Fibroblast of skin of scalp (primary cell): ENCODE measurements at regions not wholly inside any gene's neighbourhood (a gene's known extent, or its start where the extent isn't known, plus 50 kb on each side); places are given as distances from the start of the nearest gene placed in this dataset.
A peak's percentile ranks its signal among the peaks of the same experiment; 100 is the strongest.

Source experiments
- DNase-seq: peaks from one replicate; pipeline ENCODE4 v3.0.0-alpha.2; 2013

DNA sequence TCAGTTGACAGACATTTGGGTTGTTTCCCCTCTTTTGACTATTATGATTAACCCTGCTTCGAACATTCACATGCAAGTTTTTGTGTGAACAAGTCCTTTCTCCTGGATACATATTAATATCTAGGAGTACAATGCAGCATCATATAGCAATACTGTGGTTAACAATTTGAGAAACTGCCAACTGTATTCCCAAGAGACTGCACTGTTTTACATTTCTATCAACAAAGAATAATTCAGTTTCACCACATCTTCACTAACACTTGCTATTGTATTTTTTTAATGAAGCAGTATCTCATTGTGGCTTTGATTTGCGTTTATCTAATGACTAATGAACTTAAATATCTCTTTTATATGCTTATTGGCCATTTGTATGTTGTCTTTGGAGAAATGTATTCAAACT, 184.6 kb upstream of the NBEA start:
- peak; percentile 22 for DNase-seq

DNA sequence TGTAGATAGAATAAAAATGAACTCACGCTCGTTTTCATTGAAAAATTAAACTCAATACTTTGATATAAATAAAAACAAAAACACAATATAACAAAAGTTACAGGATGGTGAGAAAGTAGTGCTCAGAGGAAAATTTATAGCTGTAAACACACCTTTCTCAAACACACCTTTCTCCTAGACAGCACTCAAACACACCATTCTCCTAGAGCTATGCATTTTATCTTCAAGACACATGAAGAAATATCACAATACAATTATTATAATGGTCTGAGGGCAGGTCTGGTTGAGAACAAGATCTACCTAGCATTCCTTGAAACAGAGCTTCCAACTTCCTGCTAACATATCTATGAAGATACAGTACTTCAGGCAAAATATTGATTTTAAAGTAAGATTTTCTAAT, 183.4 kb upstream of the NBEA start:
- DNase-seq: no peak

DNA sequence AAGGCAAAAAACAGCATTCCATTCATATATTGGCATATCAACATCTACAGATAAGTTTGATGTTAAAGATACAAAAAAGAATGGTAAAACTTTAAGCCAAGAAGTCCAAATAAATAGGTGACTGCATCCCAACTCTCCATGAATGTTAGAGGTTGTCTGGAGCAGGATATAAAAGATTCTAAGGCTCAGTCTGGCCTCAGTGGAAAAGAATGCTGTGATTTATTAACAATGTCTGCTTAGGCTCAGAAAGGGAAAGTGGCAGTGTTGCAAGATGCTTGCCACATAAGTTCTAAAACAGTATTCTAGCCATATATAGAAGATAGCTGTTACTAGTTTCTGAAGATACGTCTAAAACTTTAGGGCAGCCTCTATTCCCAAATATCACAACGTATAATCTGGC, 179.8 kb upstream of the NBEA start:
- DNase-seq: peak; percentile 7

DNA sequence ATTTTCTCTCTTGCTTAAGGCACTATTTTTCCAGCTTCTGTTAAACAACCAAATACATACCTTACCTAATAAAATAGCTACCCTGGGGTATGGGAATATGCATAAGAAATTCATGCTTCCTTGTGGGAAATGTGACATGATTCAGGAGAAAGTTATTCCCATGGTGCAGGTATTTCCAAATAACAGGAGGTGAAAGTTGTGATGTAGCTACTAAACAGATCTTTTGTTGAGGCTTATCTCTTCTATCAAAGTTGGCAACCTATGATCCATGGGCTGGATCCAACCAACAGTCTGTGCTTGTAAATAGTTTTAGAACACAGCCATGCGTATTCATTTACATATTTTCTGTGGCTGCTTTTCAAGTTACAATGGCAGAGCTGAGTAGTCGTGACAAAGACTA, 177.8 kb upstream of the NBEA start:
- DNase-seq: no peak

- DNase-seq: no peak
Measured at GRCh38 chr13:34765446-34766180, 176.5 kb upstream of the NBEA start.

- DNase-seq: no peak
Measured at GRCh38 chr13:34767778-34768177, 174.3 kb upstream of the NBEA start.

DNA sequence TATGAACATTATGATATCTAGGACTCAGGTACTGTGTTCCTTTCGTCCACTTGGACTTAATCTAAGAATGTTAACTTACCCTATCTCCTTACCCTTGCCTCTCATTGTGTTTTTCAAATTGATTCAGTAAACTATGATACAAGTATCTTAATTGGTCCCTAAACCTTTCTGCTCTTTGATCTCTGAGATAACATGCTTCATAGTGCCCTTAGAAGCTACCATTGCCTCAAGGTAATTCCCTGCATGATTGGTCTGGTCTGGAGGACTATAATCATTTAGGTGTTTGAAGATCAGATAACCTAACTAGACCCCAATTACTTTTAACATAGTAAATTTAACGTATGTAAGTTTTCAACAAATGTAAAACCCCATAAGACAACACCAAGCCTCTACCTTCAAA, 169.9 kb upstream of the NBEA start:
- DNase-seq: no peak

DNA sequence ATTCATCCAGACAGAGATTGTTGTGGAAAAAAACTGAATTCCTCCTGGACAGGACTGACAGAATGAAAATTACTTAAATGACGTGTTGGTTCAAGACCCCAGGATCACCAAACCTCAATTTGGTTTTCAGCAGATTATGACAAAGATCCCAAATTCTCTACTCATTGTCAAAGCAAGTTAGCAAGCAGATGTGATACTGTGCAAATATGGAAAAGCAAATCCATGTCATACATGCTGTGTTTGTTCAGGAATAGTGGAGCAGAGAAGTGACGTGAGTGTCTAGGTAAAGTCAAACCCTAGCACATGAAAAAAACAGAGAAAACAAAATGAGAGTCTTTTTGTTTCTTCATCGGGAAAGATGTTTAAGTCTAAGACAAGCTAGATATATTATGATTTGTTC, 169.2 kb upstream of the NBEA start:
- no peak for DNase-seq

DNA sequence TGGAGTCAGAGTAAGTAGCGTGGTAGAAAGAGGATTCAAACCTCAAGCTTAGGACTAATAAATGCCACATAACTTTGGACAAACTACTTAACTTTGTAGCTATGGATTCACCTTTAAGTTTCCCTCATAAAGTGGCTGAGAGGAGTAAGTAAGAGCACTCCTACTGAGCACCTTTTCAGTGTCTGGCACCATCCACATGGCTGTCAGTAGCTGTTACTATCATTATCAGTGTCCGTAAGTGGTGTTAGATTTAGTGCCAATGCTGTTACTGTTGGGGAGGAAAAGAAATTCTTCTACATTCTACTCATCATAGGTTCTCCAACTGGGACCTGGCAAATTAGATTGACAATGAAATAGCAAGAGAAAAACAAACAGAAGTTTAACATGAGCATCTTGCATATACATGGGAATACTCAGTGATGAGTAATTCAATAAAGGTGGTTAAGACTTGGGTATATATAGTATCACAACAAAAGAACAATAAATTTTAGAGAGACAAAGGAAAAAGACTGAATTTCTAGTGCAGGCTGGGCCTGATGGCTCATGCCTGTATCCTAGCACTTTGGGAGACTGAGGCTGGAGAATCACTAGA, 165.6 kb upstream of the NBEA start:
- no peak for DNase-seq

DNA sequence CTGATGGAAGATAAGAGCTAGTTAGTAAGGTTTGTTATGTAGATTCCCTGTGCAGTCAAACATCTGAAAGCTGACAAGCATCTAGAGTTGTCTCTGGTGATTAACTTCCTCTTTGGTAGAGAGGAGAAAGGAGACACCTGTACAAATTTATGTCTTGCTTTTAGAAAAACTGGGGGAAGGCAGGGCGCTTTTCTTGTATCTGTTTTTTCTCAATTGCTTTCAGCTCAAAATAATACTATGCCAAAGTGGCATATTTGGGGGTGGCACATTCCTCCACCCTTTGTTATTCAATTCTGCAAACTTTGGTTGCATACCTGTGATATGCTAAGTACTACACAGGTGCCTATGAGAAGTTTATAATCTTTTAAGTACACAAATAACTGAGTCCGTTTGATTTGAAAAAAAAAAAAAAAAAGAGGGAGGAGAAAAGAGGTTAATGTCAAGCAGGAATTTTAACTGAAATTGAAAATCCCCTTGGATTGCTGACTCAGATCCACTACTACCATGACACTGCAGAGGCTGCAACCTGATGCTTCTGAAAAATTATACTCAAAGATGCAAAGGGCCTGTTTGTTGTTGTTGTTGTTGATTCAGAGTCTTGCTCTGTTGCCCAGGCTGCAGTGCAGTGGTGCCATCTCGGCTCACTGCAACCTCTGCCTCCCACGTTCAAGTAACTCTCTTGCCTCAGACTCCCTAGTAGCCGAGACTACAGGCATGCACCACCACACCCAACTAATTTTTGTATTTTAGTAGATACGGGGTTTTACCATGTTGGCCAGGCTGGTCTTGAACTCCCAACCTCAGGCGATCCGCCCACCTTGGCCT, 164.8 kb upstream of the NBEA start:
- no peak for DNase-seq

- DNase-seq: no peak
Measured at GRCh38 chr13:34777914-34778303, 164.2 kb upstream of the NBEA start.

DNA sequence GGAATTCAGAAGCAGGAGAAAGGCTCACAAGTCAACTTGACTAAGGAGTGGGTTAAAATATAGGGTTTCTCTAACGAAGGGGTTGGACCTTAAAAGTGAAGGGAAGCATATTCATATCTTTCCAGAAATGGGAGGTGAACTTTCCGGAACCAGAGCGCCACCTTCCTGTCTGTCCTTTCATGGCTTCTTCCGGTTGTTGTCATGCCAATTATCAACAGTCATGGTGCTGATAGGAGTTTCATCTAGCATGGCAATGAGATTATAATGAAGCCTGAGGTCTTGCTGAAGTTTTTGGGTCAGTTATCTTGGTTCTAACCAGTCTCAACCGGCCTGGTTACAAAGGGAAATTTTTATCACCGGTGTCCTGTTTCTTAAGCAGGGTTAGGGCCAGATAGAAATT, 162.9 kb upstream of the NBEA start:
- DNase-seq: no peak

DNA sequence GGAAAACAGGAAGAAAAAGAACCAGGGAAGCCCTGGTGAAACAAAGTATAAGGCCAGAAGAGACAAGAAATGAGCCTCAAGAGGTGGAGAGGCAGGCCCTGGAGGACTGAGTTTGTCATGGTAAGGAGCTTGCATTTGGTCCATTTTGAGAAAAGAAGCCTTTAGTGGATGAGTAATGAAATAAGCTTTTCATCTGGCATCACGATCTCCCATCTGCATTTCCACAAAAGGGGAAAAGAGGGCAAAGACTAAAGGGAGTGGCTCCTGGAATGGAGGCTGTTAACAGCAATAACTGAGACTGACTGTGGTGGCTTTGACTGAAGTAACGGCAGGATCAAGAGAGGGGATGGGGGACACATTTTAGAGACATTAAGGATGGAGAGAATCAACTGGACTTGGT, 148.8 kb upstream of the NBEA start:
- DNase-seq: no peak

DNA sequence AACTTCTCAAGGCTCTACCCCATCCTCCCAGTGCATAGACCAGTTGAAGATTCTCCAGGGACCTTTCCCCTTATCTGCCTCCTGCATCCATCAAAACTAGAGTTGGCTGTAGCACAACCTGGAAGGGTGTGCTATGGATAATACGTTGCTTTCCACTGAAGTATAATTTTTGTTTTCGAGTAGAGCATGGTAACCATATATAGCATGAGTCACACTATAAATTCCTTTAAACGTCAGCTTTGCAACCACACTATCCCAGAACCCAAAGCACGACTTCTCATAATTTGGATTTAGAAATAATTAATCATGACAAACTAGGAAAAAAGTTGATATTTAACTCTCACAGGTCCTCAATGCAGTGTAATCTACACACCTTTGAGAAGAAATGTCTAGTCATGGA, 138.3 kb upstream of the NBEA start:
- no peak for DNase-seq

DNA sequence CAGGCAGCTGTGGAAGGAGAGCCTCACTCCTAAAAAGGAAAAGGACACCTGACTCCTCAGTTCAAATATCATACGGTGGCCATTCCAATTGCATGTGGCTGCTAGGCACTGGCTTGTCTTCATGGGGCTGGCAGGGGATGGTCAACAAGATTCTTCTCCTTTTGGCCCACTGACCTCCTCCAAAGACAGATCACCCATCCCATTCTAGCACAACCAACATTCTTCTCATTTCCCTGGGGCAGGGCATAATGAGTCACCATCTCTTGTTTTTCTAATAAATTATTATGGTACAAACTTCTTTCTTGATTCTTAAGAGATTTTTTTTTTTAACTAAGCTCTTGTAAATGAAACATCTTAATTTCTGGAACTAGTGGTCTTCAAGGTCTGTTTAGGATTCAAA, 136.7 kb upstream of the NBEA start:
- DNase-seq: peak; percentile 3

- no peak for DNase-seq
Measured at GRCh38 chr13:34808649-34809048, 133.4 kb upstream of the NBEA start.

- no peak for DNase-seq
Measured at GRCh38 chr13:34810996-34811395, 131.1 kb upstream of the NBEA start.

GRCh38 chr13:34815526-34815925, 126.5 kb upstream of the NBEA start:
- DNase-seq: no peak

GRCh38 chr13:34816245-34816884, 125.7 kb upstream of the NBEA start:
- DNase-seq: peak; percentile 42

GRCh38 chr13:34816908-34817665, 125.0 kb upstream of the NBEA start:
- DNase-seq: peak; percentile 33

- DNase-seq: no peak
Measured at GRCh38 chr13:34822650-34823049, 119.4 kb upstream of the NBEA start.

- DNase-seq: no peak
Measured at GRCh38 chr13:34826432-34826831, 115.6 kb upstream of the NBEA start.
